Lung (tissue), 11 donors: ENCODE measurements at regions not wholly inside any gene's neighbourhood (a gene's known extent, or its start where the extent isn't known, plus 50 kb on each side); places are given as distances from the start of the nearest gene placed in this dataset.

Experiments
- ATAC-seq: fragments of 200-7000 bp; cut with Tn5 transposase; one replicate; pipeline ENCODE4 v1.9.1; 2020; ENCODE audit warnings: moderate number of reproducible peaks; ENCODE audit not compliant: insufficient read depth, low FRiP score
- DNase-seq, 3 donors: peaks; one replicate each; pipeline ENCODE4 v3.0.0-alpha.2; 2013 to 2017
- H3K27ac ChIP-seq, 2 donors: one replicate each; pipeline ENCODE4 v1.5.1; 2013; ENCODE audit warnings: mild to moderate bottlenecking in 2 of 2, moderate library complexity in 2 of 2, control low read depth in 1 of 2, inconsistent platforms in 1 of 2, low read depth in 1 of 2, low read length in 1 of 2
- H3K27me3 ChIP-seq, 3 donors: one replicate each; pipeline ENCODE4 v1.5.1; 2013; ENCODE audit warnings: low read length in 2 of 3; ENCODE audit not compliant: control insufficient read depth in 3 of 3, insufficient read depth in 3 of 3
- H3K36me3 ChIP-seq, 4 donors: one replicate each; pipeline ENCODE4 v1.5.1; 2013; ENCODE audit warnings: low read length in 4 of 4, mild to moderate bottlenecking in 1 of 4, moderate library complexity in 1 of 4; ENCODE audit not compliant: control insufficient read depth in 4 of 4, insufficient read depth in 4 of 4
- H3K4me1 ChIP-seq, 5 donors: one replicate each; pipeline ENCODE4 v1.5.1; 2013; ENCODE audit warnings: low read length in 5 of 5, mild to moderate bottlenecking in 2 of 5, moderate library complexity in 1 of 5; ENCODE audit not compliant: control insufficient read depth in 5 of 5, insufficient read depth in 5 of 5
- H3K4me3 ChIP-seq: one replicate; pipeline ENCODE4 v1.5.1; 2013; ENCODE audit warnings: mild to moderate bottlenecking, control low read depth, moderate library complexity
- H3K9ac ChIP-seq, 2 donors: one replicate each; pipeline ENCODE4 v1.5.1; 2013; ENCODE audit warnings: low read length in 2 of 2, control low read depth in 1 of 2; ENCODE audit not compliant: insufficient read depth in 1 of 2
- H3K9me3 ChIP-seq, 4 donors: one replicate each; pipeline ENCODE4 v1.5.1; 2013; ENCODE audit warnings: low read length in 3 of 4, mild to moderate bottlenecking in 1 of 4, moderate library complexity in 1 of 4; ENCODE audit not compliant: control insufficient read depth in 4 of 4, insufficient read depth in 3 of 4
- WGBS, 2 donors: extraction: QIAGEN DNeasy Blood & Tissue Kit; methylation state at CpG; one replicate each; pipeline ENCODE4 v1.1.7; 2013; 5-methylcytosine and 5-hydroxymethylcytosine counted together
- TF ChIP-seq, protein P1 (sequence below): IDR thresholded peaks from 2 replicates; pipeline ENCODE4 v1.5.1; 2012; ENCODE audit warnings: mild to moderate bottlenecking; ENCODE audit errors: control extremely low read depth, extremely low read depth
- donor health status: control.
- donor health status: control.
- donor health status: Bipolar disorder and iron deficiency.
- donor health status: healthy.
- donor health status: DM: yes; HTN: yes; CAD: no.

GRCh38 chr2:181130686-181131085, 150.3 kb downstream of the UBE2E3 start:
- no peaks in the 10 kb centered on the region for H3K4me1 ChIP-seq
- no peaks in the 10 kb centered on the region for H3K9me3 ChIP-seq
- no peak overlapping the region for H3K9ac ChIP-seq
- TF ChIP-seq, protein P1, sequence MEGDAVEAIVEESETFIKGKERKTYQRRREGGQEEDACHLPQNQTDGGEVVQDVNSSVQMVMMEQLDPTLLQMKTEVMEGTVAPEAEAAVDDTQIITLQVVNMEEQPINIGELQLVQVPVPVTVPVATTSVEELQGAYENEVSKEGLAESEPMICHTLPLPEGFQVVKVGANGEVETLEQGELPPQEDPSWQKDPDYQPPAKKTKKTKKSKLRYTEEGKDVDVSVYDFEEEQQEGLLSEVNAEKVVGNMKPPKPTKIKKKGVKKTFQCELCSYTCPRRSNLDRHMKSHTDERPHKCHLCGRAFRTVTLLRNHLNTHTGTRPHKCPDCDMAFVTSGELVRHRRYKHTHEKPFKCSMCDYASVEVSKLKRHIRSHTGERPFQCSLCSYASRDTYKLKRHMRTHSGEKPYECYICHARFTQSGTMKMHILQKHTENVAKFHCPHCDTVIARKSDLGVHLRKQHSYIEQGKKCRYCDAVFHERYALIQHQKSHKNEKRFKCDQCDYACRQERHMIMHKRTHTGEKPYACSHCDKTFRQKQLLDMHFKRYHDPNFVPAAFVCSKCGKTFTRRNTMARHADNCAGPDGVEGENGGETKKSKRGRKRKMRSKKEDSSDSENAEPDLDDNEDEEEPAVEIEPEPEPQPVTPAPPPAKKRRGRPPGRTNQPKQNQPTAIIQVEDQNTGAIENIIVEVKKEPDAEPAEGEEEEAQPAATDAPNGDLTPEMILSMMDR = no peak
- H3K27me3 ChIP-seq = no peaks in the 10 kb centered on the region
- ATAC-seq (no peak), DNase-seq (peak in 1 of 3 donors; percentile 21)
- H3K27ac ChIP-seq = no peak overlapping the region
- no peak overlapping the region for H3K4me3 ChIP-seq
- H3K36me3 ChIP-seq = no peaks in the 10 kb centered on the region
- WGBS, 2 donors = 85 to 88% methylated on average over 3 of the region's 3 CpGs

DNA sequence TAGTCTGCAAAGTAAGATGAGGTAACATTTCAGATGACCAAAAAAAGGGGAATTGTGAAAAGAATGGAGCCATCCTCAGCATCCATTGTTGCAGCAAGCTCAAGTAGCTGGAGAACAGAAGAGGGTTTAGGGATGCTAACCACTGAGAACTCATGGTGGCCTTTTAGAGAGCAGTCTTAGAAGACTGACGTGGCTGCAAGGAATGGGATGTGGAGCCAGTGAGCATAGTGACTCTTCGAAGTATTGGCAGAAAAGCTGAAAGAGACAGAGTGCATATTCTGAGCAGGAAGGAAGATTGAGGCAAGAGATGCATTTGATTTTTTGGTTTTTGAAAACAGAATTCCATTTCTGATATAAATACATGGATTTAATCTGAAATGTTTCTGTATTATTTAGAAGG, 151.2 kb downstream of the UBE2E3 start:
- TF ChIP-seq, protein P1 = no peak
- WGBS, 2 donors = 70 to 83% methylated on average over 2 of the region's 2 CpGs
- no peaks in the 10 kb centered on the region for H3K4me1 ChIP-seq
- DNase-seq (no peak), ATAC-seq (no peak)
- no peaks in the 10 kb centered on the region for H3K9me3 ChIP-seq
- no peak overlapping the region for H3K9ac ChIP-seq
- H3K27ac ChIP-seq = no peak overlapping the region
- H3K4me3 ChIP-seq = no peak overlapping the region
- H3K36me3 ChIP-seq = no peaks in the 10 kb centered on the region
- no peaks in the 10 kb centered on the region for H3K27me3 ChIP-seq

DNA sequence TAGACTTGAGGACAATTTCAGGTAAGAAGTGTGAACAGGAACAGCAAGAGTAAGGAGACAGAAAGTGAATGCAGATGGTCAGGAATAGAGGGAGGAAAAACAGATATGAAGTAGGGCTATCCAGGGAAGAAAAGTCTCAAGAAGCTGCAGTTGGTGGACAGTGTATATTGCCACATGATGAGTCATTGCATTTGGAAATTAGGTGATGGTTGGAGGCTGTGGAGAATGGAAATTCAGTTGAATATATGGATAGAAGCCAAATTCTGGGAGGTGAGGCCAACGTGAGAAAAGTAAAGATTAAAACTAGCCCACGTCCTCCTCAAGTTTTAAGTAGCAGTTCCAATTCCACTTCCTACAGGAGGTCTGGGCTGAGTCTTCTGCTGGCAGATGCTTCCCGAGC, 158.4 kb downstream of the UBE2E3 start:
- Histone ChIP-seq H3K36me3 (no peaks in the 10 kb centered on the region), H3K9me3 (no peaks in the 10 kb centered on the region), H3K27ac (no peak overlapping the region), H3K4me3 (no peak overlapping the region), H3K27me3 (no peaks in the 10 kb centered on the region), H3K9ac (no peak overlapping the region), H3K4me1 (peaks cover 0 to 13% (median 0%) of the 10 kb centered on the region in 5 donors)
- DNase-seq = no peak
- TF ChIP-seq, protein P1 = no peak
- no peak for ATAC-seq
- 49 to 62% methylated on average over 3 of the region's 3 CpGs for WGBS, 2 donors

- H3K36me3 ChIP-seq = no peaks in the 10 kb centered on the region
- TF ChIP-seq, protein P1 = no peak
- no peak overlapping the region for H3K27ac ChIP-seq
- H3K4me3 ChIP-seq = no peak overlapping the region
- H3K9ac ChIP-seq = no peak overlapping the region
- WGBS, 2 donors = 67 to 87% methylated on average over 2 of the region's 2 CpGs
- ATAC-seq (no peak), DNase-seq (peak in 2 of 3 donors; percentile 3 to 9)
- no peaks in the 10 kb centered on the region for H3K9me3 ChIP-seq
- peaks cover 0 to 13% (median 0%) of the 10 kb centered on the region in 5 donors for H3K4me1 ChIP-seq
- H3K27me3 ChIP-seq = no peaks in the 10 kb centered on the region
These were observed 159.4 kb downstream of the UBE2E3 start for GRCh38 chr2:181139831-181140230.
